22Rv1 (cell line): ENCODE measurements at regions not wholly inside any gene's neighbourhood (a gene's known extent, or its start where the extent isn't known, plus 50 kb on each side); places are given as distances from the start of the nearest gene placed in this dataset.

Experiments
- H3K27ac ChIP-seq: fragments of 450-650 bp; 2 replicates; pipeline ENCODE4 v1.5.1; 2017
- ZFX ChIP-seq: fragments of 450-650 bp; IDR thresholded peaks from 2 replicates; pipeline ENCODE4 v1.6.1; 2017; ENCODE audit warnings: antibody characterized with exemption, borderline replicate concordance
- TF ChIP-seq, protein P1 (sequence below): fragments of 450-650 bp; IDR thresholded peaks from 2 replicates; pipeline ENCODE4 v1.5.1; 2017; ENCODE audit warnings: mild to moderate bottlenecking

DNA sequence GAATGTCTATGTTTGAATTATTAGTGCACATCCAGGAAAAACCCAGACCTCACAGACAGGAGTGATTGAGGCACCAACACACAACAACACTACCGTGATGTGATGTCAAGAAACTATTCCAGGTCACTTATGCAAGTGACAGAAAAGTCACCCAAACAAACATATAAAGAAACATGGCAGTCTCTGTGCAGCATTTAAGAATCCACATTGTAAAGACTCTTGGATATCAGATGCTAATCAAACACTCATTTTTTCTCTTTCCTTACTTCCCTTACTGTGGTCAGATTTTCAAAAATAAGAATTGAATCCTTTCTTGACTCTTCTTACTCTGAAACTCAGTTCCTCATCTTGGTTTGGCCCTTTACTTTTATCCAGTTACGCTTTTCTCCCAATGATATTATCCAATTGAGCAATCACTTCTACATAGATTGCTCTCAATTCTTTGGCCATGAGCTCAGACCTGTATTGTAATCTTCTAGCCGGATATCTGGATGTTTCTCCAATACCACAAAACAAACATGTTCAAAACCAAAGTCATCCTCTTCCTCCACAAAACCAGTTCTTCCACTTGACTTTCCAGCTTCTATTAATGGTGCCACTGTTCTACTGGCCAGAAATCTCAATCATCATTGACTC lies 115.4 kb downstream of the DUSP6 start:
- no peak overlapping the region for H3K27ac ChIP-seq
- TF ChIP-seq, protein P1, sequence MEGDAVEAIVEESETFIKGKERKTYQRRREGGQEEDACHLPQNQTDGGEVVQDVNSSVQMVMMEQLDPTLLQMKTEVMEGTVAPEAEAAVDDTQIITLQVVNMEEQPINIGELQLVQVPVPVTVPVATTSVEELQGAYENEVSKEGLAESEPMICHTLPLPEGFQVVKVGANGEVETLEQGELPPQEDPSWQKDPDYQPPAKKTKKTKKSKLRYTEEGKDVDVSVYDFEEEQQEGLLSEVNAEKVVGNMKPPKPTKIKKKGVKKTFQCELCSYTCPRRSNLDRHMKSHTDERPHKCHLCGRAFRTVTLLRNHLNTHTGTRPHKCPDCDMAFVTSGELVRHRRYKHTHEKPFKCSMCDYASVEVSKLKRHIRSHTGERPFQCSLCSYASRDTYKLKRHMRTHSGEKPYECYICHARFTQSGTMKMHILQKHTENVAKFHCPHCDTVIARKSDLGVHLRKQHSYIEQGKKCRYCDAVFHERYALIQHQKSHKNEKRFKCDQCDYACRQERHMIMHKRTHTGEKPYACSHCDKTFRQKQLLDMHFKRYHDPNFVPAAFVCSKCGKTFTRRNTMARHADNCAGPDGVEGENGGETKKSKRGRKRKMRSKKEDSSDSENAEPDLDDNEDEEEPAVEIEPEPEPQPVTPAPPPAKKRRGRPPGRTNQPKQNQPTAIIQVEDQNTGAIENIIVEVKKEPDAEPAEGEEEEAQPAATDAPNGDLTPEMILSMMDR = no peak
- TF ChIP-seq ZFX = no peak

DNA sequence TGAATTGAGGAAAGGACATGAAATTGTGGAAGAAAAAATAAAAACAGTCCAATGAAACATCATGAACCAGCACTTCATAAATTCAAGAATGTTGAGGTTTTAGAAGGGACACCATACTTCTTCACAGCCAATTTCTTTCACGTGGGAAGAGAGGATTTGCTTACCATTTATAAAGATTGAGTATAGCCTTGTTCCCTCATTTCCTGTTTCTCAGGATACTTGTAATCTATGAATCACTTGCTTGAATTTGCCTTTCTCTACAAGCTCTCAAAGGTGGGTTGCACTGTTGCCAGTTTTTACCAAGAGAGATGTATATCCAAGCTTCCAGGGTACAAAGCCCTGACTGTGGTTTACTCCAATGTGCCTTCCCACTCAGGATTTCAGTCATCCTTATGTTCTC lies 116.1 kb downstream of the DUSP6 start:
- no peak for TF ChIP-seq ZFX
- TF ChIP-seq, protein P1 = no peak
- no peak overlapping the region for H3K27ac ChIP-seq

DNA sequence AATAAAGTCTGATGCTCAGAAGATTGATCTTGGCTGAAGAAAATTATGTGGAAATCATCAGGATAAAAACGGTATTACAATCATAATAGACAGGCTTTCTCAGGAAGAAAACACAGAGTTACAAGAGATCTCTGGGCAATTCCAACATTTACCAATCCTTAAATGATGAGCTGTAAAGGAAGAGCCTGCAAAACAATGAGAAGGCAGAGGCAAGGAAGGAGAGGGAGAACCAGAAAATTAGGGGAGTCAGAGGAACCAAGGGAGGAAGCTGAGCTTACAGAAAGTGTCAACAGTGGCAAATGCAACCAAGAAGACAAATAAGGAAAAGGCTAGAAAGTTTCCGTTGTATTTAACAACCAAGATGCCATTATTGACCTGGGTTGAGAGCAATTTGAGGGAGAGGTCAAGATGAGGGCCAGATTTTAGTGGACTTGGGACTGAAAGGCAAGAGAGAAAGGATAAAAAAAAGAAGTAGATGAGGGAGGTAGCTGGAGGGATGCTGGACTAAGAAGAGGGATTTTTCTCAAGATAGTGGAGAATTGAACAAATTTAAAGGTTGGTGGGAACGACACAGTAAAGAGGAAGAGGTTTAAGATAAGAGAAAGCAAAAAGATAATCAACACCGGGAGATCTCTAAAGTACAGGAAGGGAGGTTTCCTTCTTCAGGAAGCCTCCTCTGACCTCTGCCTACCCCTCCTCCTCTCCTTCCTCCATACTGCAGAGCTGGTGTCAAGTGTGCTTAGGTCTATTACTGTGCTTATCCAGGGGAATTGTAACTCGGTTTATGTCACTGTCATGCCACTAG lies 116.9 kb downstream of the DUSP6 start:
- TF ChIP-seq, protein P1 = no peak
- no peak for TF ChIP-seq ZFX
- H3K27ac ChIP-seq = no peak overlapping the region

DNA sequence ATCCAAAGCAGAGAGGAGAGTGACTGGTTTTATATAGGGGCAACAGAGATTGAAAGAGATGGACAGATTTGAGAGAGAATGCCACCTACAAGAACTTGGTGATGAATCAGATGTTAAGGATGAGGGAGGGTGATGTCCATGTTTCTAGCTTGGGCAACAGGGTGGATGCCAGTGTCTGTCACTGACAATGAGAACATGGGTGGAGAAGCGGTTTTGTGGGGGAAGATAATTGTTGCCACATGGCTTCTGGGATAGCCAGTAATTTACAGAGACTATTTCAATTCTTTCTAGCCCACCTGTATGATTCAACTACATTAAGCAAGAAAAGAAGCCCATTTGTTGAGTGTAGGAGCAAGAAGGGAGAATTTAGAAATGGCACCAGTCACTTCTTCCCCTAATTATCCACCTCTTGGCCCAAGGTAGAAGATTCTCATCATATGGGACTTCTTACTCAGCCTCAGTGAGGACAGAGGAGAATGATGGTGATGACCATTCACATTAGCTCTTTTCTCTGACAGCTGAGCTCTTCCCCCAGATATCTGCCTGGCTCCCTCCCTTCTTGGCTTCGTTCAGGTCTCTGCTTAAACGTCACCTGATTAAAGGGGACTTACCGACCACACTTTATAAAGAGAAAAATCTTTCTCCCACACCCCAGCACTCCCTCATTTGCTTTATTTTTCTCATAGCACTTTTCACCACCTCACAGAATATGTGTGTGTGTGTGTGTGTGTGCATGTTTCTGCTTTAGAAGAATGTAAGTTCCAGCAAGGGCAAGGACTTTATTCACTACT lies 117.8 kb downstream of the DUSP6 start:
- TF ChIP-seq, protein P1 = no peak
- no peak for TF ChIP-seq ZFX
- H3K27ac ChIP-seq = no peak overlapping the region

DNA sequence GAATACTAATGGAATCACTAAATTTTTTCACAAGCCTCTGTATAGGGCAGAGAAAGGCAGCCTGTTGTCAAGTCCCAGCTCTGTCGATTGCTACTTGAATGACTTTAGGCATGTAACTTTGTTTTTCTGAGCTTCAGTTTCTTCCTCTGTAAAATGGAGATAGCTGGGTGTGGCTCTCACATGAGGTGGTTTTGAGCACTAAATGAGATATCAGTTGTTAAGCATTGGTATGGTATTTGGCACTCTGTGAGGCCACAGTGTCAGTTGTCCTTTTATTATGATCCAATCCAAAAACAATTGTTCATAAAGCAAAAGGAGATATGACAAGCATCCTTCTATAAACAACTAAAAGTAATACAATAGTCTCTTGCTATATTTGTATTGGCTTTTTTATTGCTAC lies 120.6 kb downstream of the DUSP6 start:
- TF ChIP-seq ZFX = no peak
- TF ChIP-seq, protein P1 = no peak
- no peak overlapping the region for H3K27ac ChIP-seq

DNA sequence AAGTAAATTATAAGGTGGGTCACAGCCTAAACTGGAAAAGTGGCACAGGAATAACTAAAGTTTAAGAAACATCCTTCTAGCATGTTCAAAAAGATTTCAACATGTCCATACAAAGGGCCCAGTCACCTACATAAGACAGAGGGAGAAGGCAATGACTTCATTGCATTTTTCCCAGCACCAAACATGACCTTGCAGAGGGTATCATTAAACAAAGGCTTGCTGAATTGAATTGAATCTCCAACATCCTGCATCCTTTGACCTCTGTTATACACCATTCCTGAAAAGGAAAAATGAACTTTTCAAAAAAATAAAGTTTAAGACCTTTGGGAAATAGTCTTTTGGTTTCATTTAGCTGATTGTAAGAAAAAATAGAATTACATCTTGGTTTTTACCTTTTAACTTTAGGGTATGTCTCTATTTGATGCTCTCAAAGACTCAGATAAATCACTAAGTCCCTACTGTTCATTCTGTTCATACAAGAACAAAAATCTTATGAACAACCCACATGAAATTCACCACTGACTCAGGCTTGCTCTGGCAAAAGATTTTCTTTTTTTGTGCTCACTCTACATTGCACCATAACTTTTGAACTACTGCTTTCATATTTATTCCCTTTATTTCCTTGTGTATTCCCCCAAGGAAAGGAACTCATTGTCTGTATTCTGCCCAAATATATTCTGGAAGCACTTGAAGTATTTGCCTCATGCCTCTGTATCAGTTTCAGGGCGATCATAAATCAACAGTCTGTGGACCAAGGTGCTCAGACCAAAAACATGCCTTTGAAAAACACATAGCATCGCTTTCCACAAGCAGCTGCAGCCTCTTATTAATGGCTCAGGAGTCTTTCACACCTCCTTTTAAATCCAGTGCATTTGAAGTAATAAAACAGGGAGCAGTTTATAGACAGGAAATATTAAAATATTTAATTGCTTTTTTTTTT lies 121.7 kb downstream of the DUSP6 start:
- no peak overlapping the region for H3K27ac ChIP-seq
- TF ChIP-seq, protein P1 = no peak
- TF ChIP-seq ZFX = no peak
